G401 (cell line): ENCODE measurements at regions not wholly inside any gene's neighbourhood (a gene's known extent, or its start where the extent isn't known, plus 50 kb on each side); places are given as distances from the start of the nearest gene placed in this dataset.
A peak's percentile ranks its signal among the peaks of the same experiment; 100 is the strongest.
"Not testable (repeated sequence)": the region's sequence is repeated elsewhere in the genome, so short reads cannot be mapped to it uniquely, and the experiment has no call there.

ENCODE experiments used
- DNase-seq: peaks from one replicate; pipeline ENCODE4 v3.0.0-alpha.2; 2015; ENCODE audit warnings: low spot score
- in situ Hi-C: cut with HindIII; loops from 2 replicates; pipeline ENCODE4 v1.10.0; 2016; ENCODE audit warnings: low sequenced_read_pairs, mixed read lengths

GRCh38 chr5:38607396-38607795 is 51.0 kb upstream of the LIFR start:
- in situ Hi-C loops, result no loop called here
- no peak for DNase-seq

DNA sequence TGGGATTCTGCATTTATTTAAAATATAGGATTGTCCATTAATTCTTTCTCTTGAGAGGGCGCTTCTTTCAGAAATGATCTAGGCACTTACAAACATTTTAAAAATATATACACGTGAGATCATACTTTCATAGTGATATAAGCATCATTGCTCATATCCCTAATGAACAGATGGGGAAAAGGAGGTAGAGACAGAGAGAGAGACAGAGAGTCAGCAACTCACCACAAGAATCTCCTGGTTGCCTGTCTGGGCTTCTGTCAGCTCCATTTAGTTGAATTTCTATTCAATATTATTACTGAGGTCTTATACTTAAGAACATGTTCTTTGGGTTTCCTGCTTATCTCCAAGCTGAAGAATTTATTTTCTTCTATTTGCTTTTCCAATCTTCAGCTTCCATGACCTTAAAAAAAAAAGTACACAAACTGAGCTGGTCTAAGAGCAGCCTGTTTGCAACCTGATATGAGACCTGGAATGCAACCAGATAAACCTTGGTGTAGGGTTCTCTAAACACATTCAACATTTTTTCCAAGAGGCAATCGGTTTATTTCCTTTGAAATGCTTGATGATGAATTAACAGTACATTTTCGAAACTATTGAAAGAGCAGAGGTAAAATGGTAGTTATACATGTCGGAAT is 51.6 kb upstream of the LIFR start:
- in situ Hi-C loops, result no loop called here
- DNase-seq, result no peak

DNA sequence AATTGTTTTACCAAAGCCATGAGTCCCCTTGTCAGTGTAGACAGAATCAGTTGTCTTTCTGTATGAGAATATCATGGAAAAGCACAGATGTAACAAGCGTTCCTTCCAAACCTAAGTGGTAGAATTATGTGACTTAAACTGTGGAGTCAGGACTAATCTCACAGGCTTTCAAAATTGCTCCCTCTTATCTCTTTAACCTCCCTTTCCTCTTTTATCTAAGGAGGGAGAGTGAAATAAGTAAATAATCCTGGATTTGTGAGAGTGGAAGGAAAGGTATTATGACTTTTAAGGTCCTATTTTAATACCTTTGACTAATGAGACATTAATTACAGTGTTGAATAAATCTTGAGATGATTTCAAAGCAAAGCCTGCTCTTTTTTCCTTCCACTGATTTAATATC is 52.4 kb upstream of the LIFR start:
- DNase-seq, result no peak
- in situ Hi-C loops, result no loop called here

GRCh38 chr5:38612851-38613250 is 56.4 kb upstream of the LIFR start:
- DNase-seq, result no peak
- in situ Hi-C loops, result no loop called here

GRCh38 chr5:38613490-38613889 is 57.0 kb upstream of the LIFR start:
- no peak for DNase-seq
- in situ Hi-C loops, result no loop called here

GRCh38 chr5:38613992-38614836 is 57.8 kb upstream of the LIFR start:
- no peak for DNase-seq
- in situ Hi-C loops, result no loop called here

DNA sequence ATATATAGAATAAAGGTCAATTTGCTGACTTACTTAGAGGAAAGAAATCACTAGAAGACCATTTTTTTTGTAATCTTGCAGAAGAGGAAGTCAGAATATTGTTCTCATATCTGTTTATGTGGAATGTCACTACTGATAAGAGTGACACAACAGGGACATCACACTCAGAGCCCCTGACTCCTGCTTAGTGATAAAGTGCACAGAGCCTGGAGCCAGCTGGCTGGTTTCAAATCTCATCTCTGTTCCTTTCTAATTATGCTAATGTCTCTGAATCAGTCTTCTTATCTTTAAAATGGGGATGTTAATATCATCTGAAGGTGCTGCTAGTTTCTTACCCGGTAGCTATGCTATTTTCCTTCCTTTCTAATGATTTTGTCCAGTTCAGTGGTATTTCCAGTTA is 58.6 kb upstream of the LIFR start:
- in situ Hi-C loops, result no loop called here

DNA sequence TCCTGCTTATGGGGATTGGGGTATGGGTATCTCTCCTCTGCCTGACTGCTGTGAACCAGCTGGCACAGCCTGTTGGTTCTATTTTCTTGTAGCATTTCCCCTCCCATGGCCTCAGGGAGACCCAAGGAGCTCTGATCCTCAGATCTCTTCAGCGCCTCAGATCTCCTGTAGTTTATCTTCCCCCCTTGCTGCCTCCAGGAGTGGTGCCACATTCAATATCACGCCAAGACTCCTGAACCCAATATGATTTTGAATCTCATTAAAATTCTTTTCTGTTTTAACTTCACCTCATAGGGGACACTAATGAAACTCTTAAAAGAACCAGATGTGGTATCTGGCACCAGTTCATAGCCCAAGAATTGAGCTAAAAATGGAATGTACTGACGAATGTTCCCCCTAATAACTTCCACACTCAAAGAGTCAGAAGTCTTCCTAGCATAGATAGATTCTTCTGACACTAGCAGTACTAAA is 59.6 kb upstream of the LIFR start:
- DNase-seq, result no peak
- in situ Hi-C loops, result no loop called here

More for the DNA sequence above, 58.6 kb upstream of the LIFR start:
- no peak for DNase-seq

DNA sequence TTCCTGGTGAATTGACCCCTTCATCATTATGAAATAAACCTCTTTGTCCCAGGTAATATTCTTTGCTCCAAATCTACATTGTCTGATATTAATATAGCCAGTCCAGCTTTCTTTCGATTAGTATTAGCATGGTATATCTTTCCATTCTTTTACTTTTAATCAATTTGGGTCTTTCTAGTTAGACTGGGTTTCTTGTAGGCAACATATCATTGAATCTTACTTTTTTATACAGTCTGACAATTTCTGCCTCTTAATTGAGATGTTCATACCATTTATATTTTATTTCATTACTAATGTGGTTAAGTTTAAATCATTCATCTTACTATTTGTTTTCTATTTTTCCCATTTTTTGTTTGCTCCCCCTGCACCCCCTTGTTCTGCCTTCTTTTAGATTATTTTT is 61.7 kb upstream of the LIFR start:
- DNase-seq, result no peak
- in situ Hi-C loops, result no loop called here

DNA sequence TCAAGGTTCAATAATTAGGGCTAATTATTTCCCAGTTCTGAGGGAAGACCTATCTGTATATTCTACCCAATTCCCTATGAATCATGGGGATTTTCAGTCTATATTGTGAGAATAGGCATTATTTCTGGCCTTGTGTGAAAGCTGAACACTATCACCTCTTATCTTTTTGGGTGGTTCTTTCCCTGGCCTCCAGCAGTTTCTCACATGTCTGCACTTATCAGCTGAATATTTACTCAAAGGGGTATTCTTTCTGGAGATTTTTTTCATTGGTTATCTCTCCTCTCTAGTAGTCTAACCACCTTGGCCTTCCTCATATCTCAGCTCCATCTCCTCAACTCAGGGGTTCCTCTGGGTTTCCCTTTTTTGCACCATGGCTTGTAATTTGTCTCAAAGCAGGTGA is 64.9 kb upstream of the LIFR start:
- in situ Hi-C loops, result no loop called here
- no peak for DNase-seq

DNA sequence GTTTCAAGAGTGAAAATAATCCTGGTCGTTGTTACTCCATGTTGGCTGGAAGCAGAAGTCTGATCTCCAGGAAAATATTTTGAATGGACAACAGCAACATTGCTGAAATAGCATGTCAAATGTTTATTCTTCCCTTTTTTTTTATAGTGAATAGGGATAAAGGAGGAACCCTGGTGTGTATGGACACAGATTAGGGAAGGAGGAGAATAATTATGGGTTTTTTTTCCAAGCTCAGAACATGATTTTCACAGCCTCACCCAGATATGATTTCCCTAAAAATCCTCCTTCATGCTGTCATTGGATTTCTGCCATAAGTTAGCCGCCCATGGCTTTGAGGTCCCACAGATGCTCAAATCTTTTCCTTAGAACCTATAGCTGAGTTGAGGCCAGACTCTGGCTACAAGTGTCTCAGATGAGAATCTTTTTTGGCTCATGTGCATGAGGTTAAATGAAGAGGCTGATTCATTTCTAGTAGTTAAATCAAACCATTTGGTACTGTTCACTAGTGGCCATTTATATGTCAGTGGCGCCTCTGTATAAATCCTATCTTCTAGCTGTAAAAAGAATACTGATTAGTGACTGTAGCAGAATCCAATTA is 65.5 kb upstream of the LIFR start:
- in situ Hi-C loops, result no loop called here
- DNase-seq, result no peak

DNA sequence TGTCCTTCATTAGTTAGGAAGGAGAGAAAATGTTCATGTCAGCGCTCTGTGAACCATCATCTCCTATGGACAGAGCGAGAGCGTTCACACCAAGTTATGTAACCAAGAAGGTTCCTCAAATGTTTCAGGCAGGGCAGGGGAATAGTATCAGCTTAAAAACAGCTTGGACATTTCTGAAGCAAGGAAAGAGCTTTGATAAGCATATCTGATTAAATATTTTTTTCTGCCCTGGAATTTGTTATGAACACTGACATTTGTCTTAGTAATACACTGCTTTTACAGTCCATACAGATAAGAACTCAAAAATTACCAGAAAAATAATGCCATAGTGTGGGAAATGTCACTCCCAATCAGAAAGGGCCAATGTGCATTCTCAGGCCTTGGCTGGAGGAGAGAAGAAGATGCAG is 66.3 kb upstream of the LIFR start:
- DNase-seq, result no peak
- in situ Hi-C loops, result no loop called here

- DNase-seq, in situ Hi-C loops: not testable (repeated sequence)
Measured at GRCh38 chr5:38624541-38624940, 68.1 kb upstream of the LIFR start.

- in situ Hi-C loops, DNase-seq: not testable (repeated sequence)
Measured at GRCh38 chr5:38631376-38631775, 74.9 kb upstream of the LIFR start.

GRCh38 chr5:38634568-38635369 is 78.3 kb upstream of the LIFR start:
- in situ Hi-C loops, result no loop called here
- DNase-seq, result no peak

DNA sequence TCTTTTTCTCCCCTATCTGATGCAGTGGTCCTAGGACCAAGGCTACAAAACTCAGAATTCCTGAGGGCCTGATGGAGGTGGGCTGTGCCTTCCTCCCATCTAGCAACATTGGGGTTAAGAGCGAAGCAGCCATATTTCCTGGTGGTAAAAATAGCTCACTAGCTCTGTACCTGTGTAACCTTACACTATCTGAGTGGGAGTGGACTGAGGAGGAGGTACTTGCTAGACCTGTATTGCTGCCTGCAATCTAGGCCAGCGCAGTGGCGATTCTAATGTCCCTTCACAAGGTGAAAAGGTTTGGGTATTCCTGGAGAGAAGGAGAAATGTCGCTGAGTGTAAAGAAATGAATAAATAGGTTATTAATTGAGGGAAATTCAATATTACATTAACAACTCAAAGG is 80.2 kb upstream of the LIFR start:
- no peak for DNase-seq
- in situ Hi-C loops, result no loop called here

DNA sequence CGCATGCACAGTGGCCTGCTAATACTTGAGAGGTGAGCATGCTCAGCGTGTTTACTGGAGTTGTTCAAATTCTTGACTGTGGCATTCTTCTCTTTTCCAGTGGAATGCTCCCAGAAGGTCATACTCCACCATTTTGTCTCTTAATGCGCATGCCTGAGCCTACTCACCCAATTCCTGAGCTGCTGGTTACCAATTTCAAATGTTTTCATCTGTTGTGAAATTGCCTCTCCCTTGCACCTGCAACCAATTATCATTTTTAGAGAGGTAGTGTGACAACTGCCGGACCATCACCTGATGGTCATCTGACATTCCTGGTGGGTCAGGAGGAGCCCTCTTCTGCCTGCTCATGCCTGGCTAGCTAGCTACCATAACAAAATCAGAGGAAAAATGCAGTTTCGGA is 82.2 kb upstream of the LIFR start:
- no peak for DNase-seq
- in situ Hi-C loops, result no loop called here

DNA sequence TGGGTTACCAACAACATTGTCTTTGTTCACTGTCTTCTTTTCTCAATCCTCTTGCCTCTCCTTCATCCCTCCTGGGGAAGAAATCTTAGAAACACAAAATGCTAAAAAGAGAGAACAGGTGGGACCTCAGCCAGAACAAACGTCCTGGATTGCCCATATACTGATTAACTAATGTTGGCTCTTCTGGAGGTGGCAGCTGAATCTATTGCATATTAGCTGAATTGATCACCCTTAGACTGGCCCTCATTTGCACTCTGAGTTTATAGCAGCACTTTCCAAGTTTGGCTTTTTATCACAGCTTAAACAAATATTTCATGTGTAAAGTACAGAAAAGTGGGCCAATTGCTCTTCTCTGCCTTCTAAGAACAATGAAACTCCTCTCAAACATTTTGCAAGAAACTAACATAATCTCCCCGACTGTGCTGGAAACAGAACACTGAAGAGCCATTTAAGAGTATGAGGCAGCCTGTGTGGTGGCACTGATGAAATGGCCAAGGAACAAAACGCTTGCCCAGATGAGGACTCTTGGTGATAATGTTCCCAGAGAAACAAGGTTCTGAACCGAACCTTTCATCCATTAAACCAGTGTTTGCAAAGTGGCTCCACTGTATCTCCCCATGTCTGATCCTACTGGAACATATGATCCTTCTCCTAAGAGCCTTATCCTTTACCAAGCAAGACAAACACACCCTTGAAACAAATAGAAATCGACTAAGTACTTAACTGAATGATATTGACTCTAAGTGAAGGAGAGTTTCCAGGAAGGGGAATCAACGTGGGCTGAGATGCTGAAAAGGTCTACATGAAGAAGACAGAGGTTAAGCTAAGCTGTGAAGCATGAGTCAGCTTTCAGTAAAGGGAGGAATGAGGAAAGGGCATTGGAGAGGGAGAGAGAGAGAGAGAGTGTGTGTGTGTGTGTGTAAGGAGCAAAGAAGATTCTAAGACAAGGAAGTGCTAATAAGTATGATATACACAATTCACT is 83.2 kb upstream of the LIFR start:
- no peak for DNase-seq
- in situ Hi-C loops, result no loop called here

DNA sequence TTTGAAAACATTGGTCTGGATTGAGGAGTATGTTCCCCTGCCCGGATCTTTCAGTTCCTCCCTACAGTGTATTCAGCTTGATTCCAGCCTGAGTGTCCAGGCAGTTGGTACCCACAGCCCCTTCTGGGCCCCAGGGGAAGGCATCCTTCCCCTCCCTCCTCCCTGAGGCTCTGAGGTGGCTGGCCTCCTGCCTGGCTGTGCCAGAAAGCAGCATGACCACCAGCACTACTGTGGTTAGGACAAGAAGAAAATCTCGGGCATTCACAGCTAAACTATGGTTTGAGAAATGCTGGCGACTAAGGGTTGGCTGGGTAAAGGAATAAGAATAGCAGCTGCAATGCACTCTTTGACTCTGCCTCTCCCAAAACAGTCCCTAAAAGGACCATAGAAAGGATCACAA is 84.6 kb upstream of the LIFR start:
- in situ Hi-C loops, result no loop called here
- DNase-seq, result peak; percentile 10
